ENCODE measurements at regions not wholly inside any gene's neighbourhood (a gene's known extent, or its start where the extent isn't known, plus 50 kb on each side); places are given as distances from the start of the nearest gene placed in this dataset.

DNA sequence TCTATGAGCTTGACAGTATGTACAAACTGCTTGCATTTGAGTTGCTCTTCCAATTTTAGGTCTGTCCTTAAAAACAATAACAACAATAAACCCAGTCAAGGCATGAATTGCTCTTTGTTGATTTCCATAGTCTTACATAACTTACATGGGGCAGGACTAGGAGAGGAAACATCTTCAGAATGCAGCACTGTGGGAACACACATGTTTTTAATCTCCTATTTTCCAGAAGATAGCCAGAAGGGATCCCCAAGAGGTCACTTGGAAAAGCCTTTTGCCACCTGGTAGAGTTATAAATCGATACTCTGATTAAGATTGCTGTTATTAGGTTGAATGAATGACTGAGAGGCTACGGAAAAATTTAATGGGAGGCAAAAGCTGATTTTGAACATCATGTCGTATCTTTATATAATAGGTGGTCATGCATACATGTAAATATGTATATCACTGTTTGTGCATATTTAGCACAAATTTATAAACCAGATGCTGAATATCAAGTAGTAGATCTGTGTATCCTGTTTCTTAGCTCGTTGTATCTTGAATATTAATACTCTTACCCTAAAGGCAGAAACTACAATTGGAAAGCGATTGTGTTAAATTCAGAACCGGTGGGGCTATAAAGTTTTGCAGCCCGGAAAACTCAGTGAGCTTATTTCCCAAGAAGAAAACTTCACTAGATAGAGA lies 479.4 kb upstream of the TCF4 start:
- no peak for TF ChIP-seq YY1 (IDR thresholded peaks at IDR 0.05; ENCODE audit: insufficient read depth, insufficient read length)
- TF ChIP-seq ZNF274 (IDR thresholded peaks at IDR 0.05; ENCODE audit: low read depth, low read length), result no peak
- TF ChIP-seq SUZ12 (IDR thresholded peaks at IDR 0.05; ENCODE audit: extremely low read depth, insufficient read depth, insufficient read length), result no peak
